ENCODE measurements at regions not wholly inside any gene's neighbourhood (a gene's known extent, or its start where the extent isn't known, plus 50 kb on each side); places are given as distances from the start of the nearest gene placed in this dataset.

DNA sequence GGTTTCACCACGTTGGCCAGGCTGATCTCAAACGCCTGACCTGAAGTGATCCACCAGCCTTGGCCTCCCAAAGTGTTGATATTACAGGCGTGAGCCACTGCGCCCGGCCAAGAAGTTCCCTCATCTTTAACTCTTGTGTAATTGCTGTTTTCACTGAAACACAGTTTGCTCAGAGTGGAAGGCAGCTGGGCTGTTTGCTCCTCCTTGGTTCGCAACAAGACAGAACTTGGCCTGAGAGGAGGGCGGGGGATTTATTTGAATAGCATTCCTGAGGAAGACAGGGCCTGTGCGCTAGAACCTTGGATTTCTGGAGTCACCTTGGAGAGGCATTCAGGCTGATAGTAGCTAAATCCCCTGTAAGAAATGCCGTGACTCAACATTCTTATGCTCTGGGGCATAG is 226.7 kb upstream of the MCTP2 start:
- no peak for DNase-seq

- DNase-seq: peak; percentile 51 to 76 (median 62)
Observed at GRCh38 chr15:94002041-94002440, 229.3 kb upstream of the MCTP2 start.

DNA sequence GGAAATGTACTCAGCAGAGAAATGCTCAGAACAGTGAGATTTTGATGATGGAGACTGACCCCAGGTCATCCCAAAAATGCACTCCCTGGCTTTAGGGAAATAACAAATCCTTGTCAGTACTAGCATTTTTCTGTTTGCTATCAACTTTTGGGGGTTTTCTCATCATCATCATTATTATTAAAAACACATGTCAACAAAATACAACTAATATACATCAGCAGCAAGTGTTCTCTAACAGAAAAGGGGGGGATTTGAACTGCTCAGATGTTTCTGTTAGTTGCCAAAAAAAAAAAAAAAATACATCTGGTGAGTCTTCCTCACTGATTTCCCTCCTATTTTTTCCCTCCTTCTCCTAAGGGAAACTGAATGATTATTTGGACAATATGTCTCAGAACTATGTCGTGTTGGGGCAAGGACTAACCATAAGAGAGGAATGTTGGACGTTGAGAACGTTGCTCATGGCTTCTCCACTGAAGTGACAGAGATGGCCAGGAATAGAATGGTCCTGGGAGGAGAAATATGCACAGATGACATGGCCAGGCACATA is 230.0 kb upstream of the MCTP2 start:
- no peak for DNase-seq

DNA sequence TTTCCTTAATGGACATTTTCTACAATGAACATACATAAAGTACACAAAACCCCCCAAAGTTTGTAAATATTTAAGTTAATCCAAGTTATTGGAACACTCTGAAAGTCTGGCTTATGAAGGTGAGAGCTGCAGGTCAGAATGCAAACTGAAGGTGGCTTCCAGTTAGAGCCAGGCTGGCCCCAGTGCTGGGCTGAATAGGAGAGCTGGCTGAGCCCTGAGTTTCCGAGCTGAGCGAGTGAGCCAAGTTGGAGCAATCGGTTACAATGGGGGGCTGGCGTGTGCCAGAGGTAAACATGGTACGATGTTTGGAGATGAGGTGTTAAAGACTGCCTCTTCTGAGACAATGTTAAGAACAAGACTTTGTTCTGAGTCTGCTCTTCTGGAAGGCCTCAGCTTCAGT is 230.8 kb upstream of the MCTP2 start:
- DNase-seq: no peak

- DNase-seq: peak; percentile 27 to 54 (median 44)
Observed at GRCh38 chr15:93997071-93997658, 234.2 kb upstream of the MCTP2 start.

DNA sequence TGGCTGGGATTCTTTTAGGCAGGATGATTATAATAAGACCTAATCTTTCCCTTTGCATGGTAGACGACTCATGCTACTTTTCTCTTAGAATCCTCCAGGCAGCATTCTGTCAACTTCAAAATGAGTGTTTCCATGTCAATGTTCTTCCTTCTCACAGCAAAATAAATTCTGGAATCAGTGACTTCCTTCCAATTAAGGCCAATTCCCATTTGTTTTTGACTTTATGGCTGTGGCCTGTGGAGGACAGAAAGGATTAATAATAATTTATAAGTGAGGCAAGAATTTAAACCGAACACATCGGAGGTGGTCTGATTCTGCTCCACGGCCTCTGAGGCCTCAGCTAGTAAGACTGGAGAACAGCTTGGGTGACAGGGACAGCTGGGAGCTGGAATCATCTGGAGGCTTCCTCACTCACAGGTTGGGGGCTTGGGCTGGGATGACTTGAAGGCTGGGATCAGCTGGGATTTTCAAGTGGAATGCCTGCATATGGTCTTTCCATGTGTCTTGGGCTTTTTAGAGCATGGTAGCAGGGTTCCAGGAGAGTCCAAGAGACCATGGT is 241.8 kb upstream of the MCTP2 start:
- no peak for DNase-seq

- peak in 1 of 4 experiments; percentile 5 for DNase-seq
Observed at GRCh38 chr15:93987068-93987467, 244.3 kb upstream of the MCTP2 start.

DNA sequence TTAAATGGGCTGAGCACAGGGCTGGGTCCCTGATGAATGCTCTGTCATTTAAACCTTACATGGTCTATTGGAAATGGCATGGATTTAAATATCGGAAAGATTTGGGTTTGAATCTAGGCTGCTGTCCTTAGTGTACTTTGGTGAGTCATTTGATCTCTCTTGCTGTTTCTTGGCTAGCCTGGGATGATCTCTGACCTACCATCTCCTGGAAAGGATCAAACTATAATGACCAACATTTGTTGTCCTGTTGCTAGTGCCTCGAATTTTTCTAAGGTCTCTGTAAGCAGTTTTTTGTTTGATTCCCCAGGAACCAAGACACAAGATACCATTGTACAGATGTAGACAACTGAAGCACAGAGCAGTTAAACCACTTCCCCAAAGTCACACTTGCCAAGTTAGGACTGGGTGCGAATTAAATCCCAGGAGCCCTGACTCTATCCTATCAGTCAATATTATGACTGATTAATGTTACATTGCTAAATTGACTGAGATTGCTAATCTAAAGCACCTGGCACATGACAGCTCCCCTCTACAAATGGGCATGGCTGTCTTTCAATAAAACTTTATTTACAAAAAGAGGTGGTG is 244.9 kb upstream of the MCTP2 start:
- DNase-seq: no peak

DNA sequence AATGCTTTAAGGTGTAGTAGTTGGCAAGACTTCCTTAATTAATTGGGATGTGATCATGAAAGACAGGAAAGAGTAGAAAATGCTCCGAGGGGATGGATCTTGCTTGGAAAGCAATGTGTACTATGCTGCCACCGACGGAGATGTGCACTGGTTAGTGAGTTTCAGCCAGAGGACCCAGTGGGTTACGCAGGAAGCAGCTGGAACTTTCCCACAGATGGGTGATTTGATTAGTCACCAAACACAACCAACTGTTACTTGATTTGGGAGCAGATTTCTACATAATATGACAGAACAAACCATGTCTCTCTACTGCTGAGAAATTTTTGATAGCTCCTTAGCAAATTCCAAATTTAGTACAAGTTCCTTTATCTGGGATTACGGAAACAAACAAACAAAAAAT is 245.4 kb upstream of the MCTP2 start:
- peak in 1 of 4 experiments; percentile 10 for DNase-seq

- DNase-seq: no peak
Observed at GRCh38 chr15:93985176-93985575, 246.2 kb upstream of the MCTP2 start.

DNA sequence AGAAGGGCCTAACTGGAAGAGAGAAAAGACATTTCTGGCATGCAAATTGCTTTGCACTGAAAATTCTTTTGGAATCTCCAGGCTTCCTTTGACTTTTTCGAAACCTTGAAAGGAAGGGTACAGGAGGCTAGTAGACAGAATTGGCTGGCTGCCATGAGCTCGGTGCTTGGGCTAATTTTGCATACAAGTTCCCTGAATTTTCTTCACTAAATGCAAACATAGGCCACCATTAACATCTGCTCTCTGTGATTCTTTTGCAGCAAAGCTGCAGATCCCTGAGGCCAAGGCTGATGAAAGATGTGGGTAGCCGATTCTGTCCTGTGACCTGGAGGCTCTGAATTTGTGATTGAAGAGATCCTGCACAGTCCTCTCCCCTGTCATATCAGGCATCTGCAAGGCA is 247.8 kb upstream of the MCTP2 start:
- DNase-seq: peak in 2 of 4 experiments; percentile 5 to 9

DNA sequence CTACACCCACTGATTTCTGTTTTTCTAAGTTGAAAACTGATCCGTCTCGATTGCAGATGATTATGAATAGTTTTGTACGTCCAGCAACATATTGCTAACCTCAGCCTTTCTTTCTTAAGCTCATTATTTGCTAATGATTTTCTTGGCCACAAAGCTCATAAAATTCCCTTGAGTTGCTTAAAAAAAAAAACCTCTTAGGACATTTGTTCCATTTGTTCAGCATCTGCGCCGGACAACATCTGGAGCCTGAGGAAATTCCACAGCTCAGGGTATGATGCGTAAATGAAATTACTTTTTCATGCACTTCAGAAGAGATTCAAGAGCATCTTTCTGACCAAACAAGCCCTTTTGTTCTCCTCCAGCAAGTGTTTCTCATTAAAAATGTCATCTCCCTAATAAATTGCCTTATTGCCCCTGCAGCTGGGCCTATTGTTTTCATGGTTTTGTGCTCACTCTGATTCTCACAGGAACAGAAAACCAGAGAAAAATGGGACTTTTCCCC is 249.1 kb upstream of the MCTP2 start:
- no peak for DNase-seq

DNA sequence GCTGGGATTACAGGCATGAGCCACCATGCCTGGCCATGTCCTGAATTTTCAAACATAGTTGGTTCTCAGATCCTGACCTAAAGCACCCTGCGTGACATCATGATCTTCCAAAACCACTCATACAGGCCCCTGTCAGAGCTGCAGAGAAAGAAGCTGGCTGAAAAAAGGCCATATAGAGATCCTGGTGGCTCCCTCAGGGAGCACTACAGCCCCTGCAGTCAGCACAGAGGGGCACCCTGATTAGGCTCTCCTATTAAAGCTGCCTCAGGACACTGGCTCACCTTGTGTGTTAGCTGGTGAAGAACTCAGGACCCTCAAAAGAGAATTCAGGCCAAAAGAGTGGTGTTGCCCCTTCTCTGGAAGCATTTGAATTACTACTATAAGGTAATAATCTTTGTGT is 249.7 kb upstream of the MCTP2 start:
- DNase-seq: no peak

- DNase-seq: no peak
Observed at GRCh38 chr15:93980261-93980911, 251.0 kb upstream of the MCTP2 start.

DNA sequence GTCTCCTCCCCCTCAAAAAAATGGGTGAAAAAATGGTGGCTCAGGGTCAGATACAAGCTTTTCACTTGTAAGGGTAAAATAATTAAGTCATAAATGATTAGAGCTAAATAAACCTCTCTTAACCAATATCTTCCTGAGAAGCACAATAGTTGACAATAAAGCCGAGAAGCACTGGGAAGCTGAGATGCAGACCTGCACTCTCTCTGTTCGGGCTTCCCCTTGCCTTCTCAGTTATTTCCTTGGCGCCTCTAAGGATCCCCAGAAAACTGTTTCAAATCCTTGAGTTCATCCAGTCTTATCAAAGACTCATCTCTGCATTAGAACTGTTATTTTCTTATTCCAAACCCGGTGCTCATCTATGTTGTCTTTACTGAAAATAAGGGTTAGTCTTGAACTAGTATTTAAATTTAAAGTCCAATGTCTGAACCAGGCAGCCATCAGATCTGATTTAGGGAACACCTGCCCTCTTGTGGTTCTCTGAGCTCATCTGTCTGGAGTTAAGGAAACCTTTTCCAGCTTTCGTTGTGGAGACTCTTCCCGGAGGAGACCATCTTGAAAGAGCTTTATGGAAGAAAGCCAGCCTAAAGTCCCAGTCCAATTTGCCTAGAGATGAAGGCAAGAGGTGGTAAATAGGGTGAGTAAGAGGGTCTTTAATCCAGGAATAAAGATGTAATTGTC is 256.4 kb upstream of the MCTP2 start:
- DNase-seq: peak; percentile 13 to 45 (median 34)

DNA sequence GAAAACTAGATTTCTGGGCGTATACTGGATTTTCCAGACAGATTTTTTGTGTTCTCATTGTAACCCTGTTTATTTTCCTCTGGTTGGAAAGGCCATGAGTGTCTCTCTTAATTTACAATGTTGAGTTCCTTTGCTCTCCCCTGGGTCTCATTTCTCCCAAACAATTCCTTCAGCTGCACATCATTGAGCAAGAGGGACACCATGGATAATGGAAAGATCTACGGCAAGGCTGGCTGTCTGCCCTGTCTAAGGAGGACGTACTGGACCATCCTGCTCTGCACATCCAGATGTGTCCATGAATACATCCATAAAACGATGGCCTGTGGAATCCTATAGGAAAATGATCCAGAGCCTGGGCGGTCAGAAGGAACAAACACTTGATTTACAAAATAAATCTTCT is 258.1 kb upstream of the MCTP2 start:
- no peak for DNase-seq

GRCh38 chr15:93968773-93969172 is 262.6 kb upstream of the MCTP2 start:
- no peak for DNase-seq

DNA sequence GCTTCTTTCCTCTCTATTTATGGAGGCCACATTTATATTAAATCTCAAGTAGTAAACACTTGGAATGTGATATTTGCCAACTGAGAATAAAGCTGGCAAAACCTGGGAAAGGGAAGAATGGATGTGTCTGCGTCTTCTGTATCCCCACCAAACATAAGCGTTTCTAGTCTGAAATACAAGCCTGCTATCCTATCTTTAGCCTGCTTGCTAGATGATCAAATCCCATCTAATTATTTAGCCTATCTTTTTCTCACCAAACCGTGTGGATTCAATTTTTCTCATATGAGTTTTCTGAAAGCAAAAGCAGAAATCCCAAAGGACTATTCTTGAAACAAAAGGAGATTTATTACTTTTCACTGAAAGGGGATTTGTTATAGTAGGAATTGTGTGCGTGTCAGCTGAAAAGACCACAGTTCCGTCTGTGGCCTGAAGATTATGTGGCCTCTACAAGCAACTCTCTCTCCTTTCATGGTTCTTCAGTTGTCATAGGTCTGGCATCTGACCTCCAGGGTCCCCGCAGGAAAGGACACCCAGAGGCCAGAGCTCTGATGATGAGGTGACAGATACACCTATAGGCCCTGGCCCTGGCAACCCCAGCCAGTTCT is 266.0 kb upstream of the MCTP2 start:
- no peak for DNase-seq

DNA sequence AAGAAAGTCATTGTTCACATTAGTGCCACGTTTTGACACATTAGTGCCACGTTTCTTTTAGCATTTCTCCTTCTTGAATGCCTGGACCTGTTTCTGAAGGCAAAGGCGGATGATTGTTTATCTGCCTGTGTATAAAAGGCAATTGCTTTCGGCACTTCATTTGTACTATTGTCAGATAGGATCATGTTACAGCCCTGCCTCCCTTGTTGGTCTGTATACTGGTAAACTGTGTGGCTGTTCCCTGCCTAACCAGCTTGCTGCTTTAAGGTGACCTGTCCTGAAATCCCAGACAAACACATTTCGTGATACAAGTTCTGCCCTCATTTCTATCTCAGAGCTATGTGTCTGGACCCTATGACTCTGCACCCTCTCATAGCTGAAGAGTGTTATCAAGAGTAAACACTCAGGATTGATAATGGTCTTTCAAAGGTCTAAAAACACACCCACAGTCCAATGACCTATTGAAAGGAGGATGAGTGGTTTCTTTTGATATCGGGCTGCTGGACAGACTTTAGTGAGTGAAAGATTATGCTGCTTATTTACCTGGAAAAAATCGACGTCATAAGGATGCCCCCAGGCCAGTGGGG is 276.3 kb upstream of the MCTP2 start:
- DNase-seq: no peak

DNA sequence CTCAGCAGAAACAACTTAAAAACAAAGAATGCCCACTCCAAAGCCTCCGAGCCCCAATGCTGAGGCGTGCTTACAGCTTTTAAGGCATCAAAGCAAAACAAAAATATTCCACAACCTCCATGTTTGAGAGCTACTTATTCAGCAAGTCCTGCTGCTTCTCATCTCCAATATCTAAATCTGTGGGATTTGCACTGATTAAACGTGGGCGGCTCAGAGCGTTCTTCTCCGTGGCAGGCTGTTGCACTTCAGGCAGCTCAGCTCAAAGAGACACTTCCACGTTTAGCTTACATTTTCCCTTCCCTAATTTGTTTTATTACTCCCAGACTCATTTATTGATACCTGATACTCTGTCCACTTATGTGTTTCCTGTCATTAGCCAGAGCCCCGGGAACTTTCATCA is 282.6 kb upstream of the MCTP2 start:
- no peak for DNase-seq

DNA sequence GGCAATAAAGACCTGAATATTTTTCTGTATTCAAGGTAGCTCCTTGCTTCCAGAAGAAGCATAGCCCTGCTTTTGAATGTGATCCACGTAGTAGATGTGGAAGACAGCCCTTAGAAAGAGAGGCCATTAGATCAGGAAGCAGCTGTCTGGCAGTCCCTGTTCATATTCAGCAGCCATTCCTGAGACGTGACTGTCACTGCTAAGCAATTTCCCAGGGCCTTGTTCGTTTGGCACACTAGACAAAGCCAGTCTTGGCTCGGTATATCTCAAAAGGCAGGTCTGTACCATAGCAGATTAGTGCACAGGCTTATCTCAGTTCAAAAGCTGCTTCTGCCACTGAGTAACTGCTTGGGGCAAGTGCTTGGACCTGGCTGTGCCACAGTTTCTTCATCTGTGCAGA is 287.8 kb upstream of the MCTP2 start:
- DNase-seq: no peak

- no peak for DNase-seq
Observed at GRCh38 chr15:93942269-93942694, 289.1 kb upstream of the MCTP2 start.

Data from suppressor macrophage (primary cell).